HG03159 (cell line): ENCODE measurements at regions not wholly inside any gene's neighbourhood (a gene's known extent, or its start where the extent isn't known, plus 50 kb on each side); places are given as distances from the start of the nearest gene placed in this dataset.
"Not testable (repeated sequence)": the region's sequence is repeated elsewhere in the genome, so short reads cannot be mapped to it uniquely, and the experiment has no call there.

Experiments
- ATAC-seq: cut with Tn5 transposase; IDR thresholded peaks from one replicate; pipeline ENCODE4 v1.9.1; 2021; ENCODE audit warnings: mild to moderate bottlenecking, moderate library complexity; ENCODE audit not compliant: unreplicated experiment

- no peak for ATAC-seq
Measured at GRCh38 chr10:4639960-4640359, 186.0 kb upstream of the AKR1E2 start.

- ATAC-seq, result no peak
Measured at GRCh38 chr10:4638099-4638498, 187.9 kb upstream of the AKR1E2 start.

GRCh38 chr10:4637657-4638056 lies 188.3 kb upstream of the AKR1E2 start:
- no peak for ATAC-seq

- no peak for ATAC-seq
Measured at GRCh38 chr10:4635883-4636282, 190.1 kb upstream of the AKR1E2 start.

GRCh38 chr10:4635388-4635787 lies 190.6 kb upstream of the AKR1E2 start:
- no peak for ATAC-seq

GRCh38 chr10:4633776-4634175 lies 192.2 kb upstream of the AKR1E2 start:
- no peak for ATAC-seq

- no peak for ATAC-seq
Measured at GRCh38 chr10:4633186-4633585, 192.8 kb upstream of the AKR1E2 start.

GRCh38 chr10:4632757-4633156 lies 193.2 kb upstream of the AKR1E2 start:
- no peak for ATAC-seq

- ATAC-seq, result no peak
Measured at GRCh38 chr10:4626919-4627318, 199.1 kb upstream of the AKR1E2 start.

GRCh38 chr10:4623757-4624420 lies 202.1 kb upstream of the AKR1E2 start:
- no peak for ATAC-seq

GRCh38 chr10:4623200-4623599 lies 202.8 kb upstream of the AKR1E2 start:
- no peak for ATAC-seq

GRCh38 chr10:4622384-4622783 lies 203.6 kb upstream of the AKR1E2 start:
- ATAC-seq, result no peak

GRCh38 chr10:4617589-4617988 lies 208.4 kb upstream of the AKR1E2 start:
- ATAC-seq, result no peak

- no peak for ATAC-seq
Measured at GRCh38 chr10:4615042-4615441, 211.0 kb upstream of the AKR1E2 start.

GRCh38 chr10:4609251-4609650 lies 216.8 kb upstream of the AKR1E2 start:
- ATAC-seq, result no peak

- no peak for ATAC-seq
Measured at GRCh38 chr10:4607681-4608080, 218.3 kb upstream of the AKR1E2 start.

- ATAC-seq, result no peak
Measured at GRCh38 chr10:4606856-4607636, 219.0 kb upstream of the AKR1E2 start.

GRCh38 chr10:4602764-4603491 lies 223.1 kb upstream of the AKR1E2 start:
- ATAC-seq, result no peak

GRCh38 chr10:4599471-4599870 lies 226.5 kb upstream of the AKR1E2 start:
- ATAC-seq, result no peak

- ATAC-seq, result not testable (repeated sequence)
Measured at GRCh38 chr10:4597898-4598297, 228.1 kb upstream of the AKR1E2 start.

- no peak for ATAC-seq
Measured at GRCh38 chr10:4596951-4597350, 229.1 kb upstream of the AKR1E2 start.
